ENCODE measurements at regions not wholly inside any gene's neighbourhood (a gene's known extent, or its start where the extent isn't known, plus 50 kb on each side); places are given as distances from the start of the nearest gene placed in this dataset.
"Not testable (repeated sequence)": the region's sequence is repeated elsewhere in the genome, so short reads cannot be mapped to it uniquely, and the experiment has no call there.

DNA sequence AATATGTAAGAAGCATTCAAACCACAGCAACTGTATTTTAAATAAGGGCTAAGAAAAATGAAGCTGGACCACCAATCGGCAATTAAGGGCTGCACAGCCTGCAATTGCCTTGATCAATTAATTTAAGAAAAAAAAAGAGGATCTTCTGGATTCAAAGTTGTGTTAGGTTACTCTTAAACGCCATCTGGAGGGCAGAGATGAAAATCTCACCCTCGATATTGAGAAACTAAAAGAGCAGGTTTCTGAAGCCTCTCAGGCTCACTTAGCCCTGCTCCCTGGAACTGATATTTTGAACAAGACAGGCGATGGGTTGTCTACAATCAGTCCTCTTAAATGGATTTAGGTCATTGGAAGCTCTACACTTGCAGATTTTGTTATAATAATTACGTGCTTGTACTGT, 579.4 kb downstream of the GRXCR1 start:
- H3K4me3 ChIP-seq: no peak overlapping the region
- TF ChIP-seq POLR2A (IDR thresholded peaks at IDR 0.05): no peak
- TF ChIP-seq CTCF (IDR thresholded peaks at IDR 0.05): no peak
- no peak overlapping the region for H3K27ac ChIP-seq
- H3K27me3 ChIP-seq: no peaks in the 10 kb centered on the region
- H3K9me3 ChIP-seq: no peaks in the 10 kb centered on the region
- no peaks in the 10 kb centered on the region for H3K4me1 ChIP-seq
- intact Hi-C loops (cut with DNase I; ENCODE audit: low total_unique reads): no loop called here
- H3K36me3 ChIP-seq: no peaks in the 10 kb centered on the region
- DNase-seq: no peak

DNA sequence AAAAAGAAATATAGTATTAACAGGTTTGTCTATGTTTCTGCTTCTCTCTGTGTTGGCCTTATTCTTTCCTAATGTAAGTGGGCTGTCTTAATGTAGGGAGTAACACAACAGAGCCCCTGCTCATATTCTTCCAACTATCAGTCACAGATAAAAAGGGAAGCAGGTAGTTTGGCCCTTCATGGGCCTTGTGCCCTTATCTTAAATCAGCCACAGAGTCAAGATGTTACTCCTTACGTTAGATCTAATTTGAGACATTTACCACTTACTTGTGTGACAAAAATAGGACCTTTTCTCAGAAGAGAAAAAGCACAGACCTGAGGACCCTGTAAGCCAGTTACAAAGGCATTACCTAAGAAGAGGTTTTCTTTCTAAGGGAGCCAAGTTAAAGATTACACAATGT, 589.0 kb downstream of the GRXCR1 start:
- no peaks in the 10 kb centered on the region for H3K4me1 ChIP-seq
- no peak for TF ChIP-seq CTCF (IDR thresholded peaks at IDR 0.05)
- no peaks in the 10 kb centered on the region for H3K9me3 ChIP-seq
- no peak overlapping the region for H3K4me3 ChIP-seq
- DNase-seq: no peak
- H3K36me3 ChIP-seq: no peaks in the 10 kb centered on the region
- intact Hi-C loops (cut with DNase I; ENCODE audit: low total_unique reads): no loop called here
- H3K27ac ChIP-seq: no peak overlapping the region
- H3K27me3 ChIP-seq: no peaks in the 10 kb centered on the region

DNA sequence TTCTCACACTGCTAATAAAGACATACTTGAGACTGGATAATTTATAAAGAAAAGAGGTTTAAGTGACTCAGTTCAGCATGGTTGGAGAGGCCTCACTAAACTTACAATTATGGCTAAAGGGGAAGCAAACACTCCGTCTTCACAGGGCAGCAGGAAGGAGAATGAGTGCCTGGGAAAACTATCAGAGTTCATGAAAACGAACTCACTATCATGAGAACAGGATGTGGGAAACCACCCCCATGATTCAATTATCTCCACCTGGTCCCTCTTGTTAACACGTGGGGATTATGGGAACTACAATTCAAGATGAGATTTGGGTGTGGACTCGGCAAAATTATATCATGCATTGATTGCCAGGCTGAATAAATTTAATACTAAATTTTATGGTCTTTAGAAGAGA, 592.7 kb downstream of the GRXCR1 start:
- Histone ChIP-seq H3K9me3 (peaks cover 0 to 5% of the 10 kb centered on the region in 2 donors), H3K27ac (no peak overlapping the region), H3K4me3 (no peak overlapping the region), H3K36me3 (peaks cover 0 to 4% of the 10 kb centered on the region in 2 donors), H3K4me1 (no peaks in the 10 kb centered on the region), H3K27me3 (no peaks in the 10 kb centered on the region)
- no peak for TF ChIP-seq CTCF (IDR thresholded peaks at IDR 0.05)
- TF ChIP-seq POLR2A (IDR thresholded peaks at IDR 0.05): no peak
- DNase-seq: no peak
- intact Hi-C loops (cut with DNase I; ENCODE audit: low total_unique reads): no loop called here

- DNase-seq: no peak
- no peak for TF ChIP-seq POLR2A (IDR thresholded peaks at IDR 0.05)
- no peak for TF ChIP-seq CTCF (IDR thresholded peaks at IDR 0.05)
- no peaks in the 10 kb centered on the region for H3K27me3 ChIP-seq
- H3K27ac ChIP-seq: no peak overlapping the region
- H3K4me1 ChIP-seq: no peaks in the 10 kb centered on the region
- H3K36me3 ChIP-seq: no peaks in the 10 kb centered on the region
- H3K9me3 ChIP-seq: no peaks in the 10 kb centered on the region
- intact Hi-C loops (cut with DNase I; ENCODE audit: low total_unique reads): no loop called here
- H3K4me3 ChIP-seq: no peak overlapping the region
Measured at GRCh38 chr4:43496188-43496587, 603.7 kb downstream of the GRXCR1 start.

- H3K4me1 ChIP-seq: no peaks in the 10 kb centered on the region
- no peaks in the 10 kb centered on the region for H3K27me3 ChIP-seq
- H3K9me3 ChIP-seq: no peaks in the 10 kb centered on the region
- DNase-seq: no peak
- H3K27ac ChIP-seq: no peak overlapping the region
- intact Hi-C loops (cut with DNase I; ENCODE audit: low total_unique reads): no loop called here
- TF ChIP-seq POLR2A (IDR thresholded peaks at IDR 0.05) (no peak), CTCF (IDR thresholded peaks at IDR 0.05) (no peak)
- H3K36me3 ChIP-seq: no peaks in the 10 kb centered on the region
- no peak overlapping the region for H3K4me3 ChIP-seq
Measured at GRCh38 chr4:43496602-43497001, 604.1 kb downstream of the GRXCR1 start.

DNA sequence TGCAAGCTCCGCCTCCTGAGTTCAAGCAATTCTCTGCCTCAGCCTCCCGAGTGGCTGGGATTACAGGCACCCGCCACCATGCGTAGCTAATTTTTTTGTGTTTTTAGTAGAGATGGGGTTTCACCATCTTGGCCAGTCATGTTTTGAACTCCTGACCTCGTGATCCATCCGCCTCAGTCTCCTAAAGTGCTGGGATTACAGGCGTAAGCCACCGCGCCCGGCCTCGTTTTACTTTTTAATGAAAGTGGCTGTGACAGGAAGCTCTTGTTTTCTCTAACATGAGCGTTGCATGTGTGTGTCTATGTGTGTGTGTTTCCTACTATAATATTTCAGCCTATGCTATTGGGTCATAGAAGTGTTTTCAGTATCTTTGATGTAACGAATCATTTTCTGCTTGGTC, 613.3 kb downstream of the GRXCR1 start:
- H3K4me3 ChIP-seq; H3K4me1 ChIP-seq; intact Hi-C loops (cut with DNase I; ENCODE audit: low total_unique reads); H3K27ac ChIP-seq; H3K9me3 ChIP-seq; H3K36me3 ChIP-seq; H3K27me3 ChIP-seq; DNase-seq: not testable (repeated sequence)

Data from uterus (tissue), 3 donors.